ENCODE measurements at regions not wholly inside any gene's neighbourhood (a gene's known extent, or its start where the extent isn't known, plus 50 kb on each side); places are given as distances from the start of the nearest gene placed in this dataset.

- Histone ChIP-seq H4K5ac (ENCODE audit: low read depth, low read length) (no peak overlapping the region), H3K9me3 (ENCODE audit: control insufficient read depth, insufficient read depth, low read length) (peaks cover 3% of the 10 kb centered on the region; the same call in 1 of the 2 replicates), H2BK5ac (ENCODE audit: low read depth, low read length, poor library complexity, severe bottlenecking) (no peak overlapping the region), H3K4me1 (ENCODE audit: control insufficient read depth, insufficient read depth, low read length) (no peaks in the 10 kb centered on the region), H3K56ac (ENCODE audit: extremely low read depth, insufficient read depth, low read length) (no peak overlapping the region), H3K27me3 (ENCODE audit: control insufficient read depth, insufficient read depth, low read length) (peaks cover 4% of the 10 kb centered on the region), H3K4me3 (ENCODE audit: insufficient read depth, low read depth, low read length) (no peak overlapping the region), H4K20me1 (ENCODE audit: insufficient read depth, low read length) (no peaks in the 10 kb centered on the region), H2BK20ac (ENCODE audit: low read depth, low read length) (no peak overlapping the region), H3K18ac (ENCODE audit: low read depth, low read length) (no peak overlapping the region), H4K91ac (ENCODE audit: insufficient read depth, low read depth, low read length) (no peak overlapping the region), H3K36me3 (ENCODE audit: control insufficient read depth, insufficient read depth, low read length) (no peaks in the 10 kb centered on the region), H3K23ac (ENCODE audit: low read depth, low read length) (no peak overlapping the region), H3K4ac (ENCODE audit: low read depth, low read length) (no peak overlapping the region), H3K14ac (replicated peaks; ENCODE audit: low read depth, low read length) (no peak overlapping the region), H4K8ac (ENCODE audit: low read depth in 2 of 2, low read length in 2 of 2) (no peak overlapping the region), H2BK15ac (ENCODE audit: low read depth, low read length) (no peak overlapping the region), H3K79me1 (ENCODE audit: low read depth in 1 of 2, low read length in 2 of 2) (no peaks in the 10 kb centered on the region), H3K9ac (ENCODE audit: low read depth, low read length) (no peak overlapping the region), H2AK9ac (replicated peaks; ENCODE audit: low read depth, low read length, poor library complexity) (no peak overlapping the region), H2AK5ac (ENCODE audit: low read depth, low read length) (no peak overlapping the region), H3K9me1 (ENCODE audit: insufficient read depth, low read length) (no peaks in the 10 kb centered on the region), H3K4me2 (ENCODE audit: low read depth, low read length) (no peak overlapping the region), H2BK120ac (ENCODE audit: low read depth, low read length) (no peak overlapping the region), H3K27ac (ENCODE audit: insufficient read depth, low read length) (no peak overlapping the region), H2AFZ (replicated peaks; ENCODE audit: low read length, poor library complexity) (no peak overlapping the region)
- POLR2A ChIA-PET (ENCODE audit: unreplicated experiment), result no interaction called here
- 68% methylated on average over 10 of the region's 14 CpGs; no CpG with 5 or more reads in 1 of the 2 experiments for WGBS, 2 experiments (ENCODE audit: extremely low coverage in 2 of 2, insufficient read length in 1 of 2)
- CTCF ChIA-PET, result no interaction called here
- in situ Hi-C loops (cut with MboI; ENCODE audit: low sequenced_read_pairs) (no loop called here), intact Hi-C loops (cut with micrococcal nuclease) (no loop called here), dilution Hi-C loops (cut with HindIII; ENCODE audit: low sequenced_read_pairs, unreplicated experiment) (no loop called here)
- ATAC-seq (ENCODE audit: low read depth) (no peak), DNase-seq (no peak)
- TF ChIP-seq RAD21 (IDR thresholded peaks at IDR 0.05; ENCODE audit: low read length) (no peak), CHD1 (IDR thresholded peaks at IDR 0.05; ENCODE audit: low read depth, low read length) (no peak), MXI1 (IDR thresholded peaks at IDR 0.05; ENCODE audit: borderline replicate concordance, low read depth, low read length) (no peak), SMC3 (IDR thresholded peaks at IDR 0.05; ENCODE audit: low read depth, low read length) (no peak), ELK1 (IDR thresholded peaks at IDR 0.05; ENCODE audit: borderline replicate concordance, low read depth, low read length) (no peak), CTCF (conservative IDR thresholded peaks at IDR 0.05; ENCODE audit: low read depth, low read length) (no peak), FOS (IDR thresholded peaks at IDR 0.05; ENCODE audit: low read depth, low read length) (no peak), RCOR1 (IDR thresholded peaks at IDR 0.05; ENCODE audit: insufficient replicate concordance, low read length) (no peak), BHLHE40 (IDR thresholded peaks at IDR 0.05; ENCODE audit: low read depth, low read length) (no peak)
- no TSS peak for BruUV-seq (replicated peaks)
Observed at GRCh38 chrX:52284865-52285264, 84.0 kb upstream of the XAGE2 start.

Data from IMR-90 (cell line).